HCT116 (cell line): ENCODE measurements at regions not wholly inside any gene's neighbourhood (a gene's known extent, or its start where the extent isn't known, plus 50 kb on each side); places are given as distances from the start of the nearest gene placed in this dataset.

Experiments used
- CTCF ChIP-seq, 3 experiments: fragments of 200-600 bp in 1 of 3; sonication (generic) in 1 of 3; IDR thresholded peaks in 2 of 3; conservative IDR thresholded peaks in 1 of 3; 2 replicates each; pipeline ENCODE4 v1.5.1; 2012 to 2017; ENCODE audit warnings: low read depth in 2 of 3, low read length in 2 of 3, antibody characterized with exemption in 1 of 3, borderline replicate concordance in 1 of 3, control low read depth in 1 of 3, mild to moderate bottlenecking in 1 of 3, mixed read lengths in 1 of 3, mixed run types in 1 of 3, moderate library complexity in 1 of 3; ENCODE audit not compliant: insufficient read depth in 1 of 3
- EZH2 ChIP-seq: fragments of 200-600 bp; sonication (generic); IDR thresholded peaks from 2 replicates; pipeline ENCODE4 v1.6.1; 2017; ENCODE audit warnings: antibody characterized with exemption, mixed run types

- TF ChIP-seq CTCF (IDR thresholded peaks at IDR 0.05 in 2 of 3, conservative IDR thresholded peaks at IDR 0.05 in 1 of 3; ENCODE audit: borderline replicate concordance in 1 of 3, insufficient read depth in 1 of 3, low read depth in 2 of 3, low read length in 2 of 3) (no peak), EZH2 (no peak)
Measured at GRCh38 chr10:59970396-59971368, 64.3 kb upstream of the CCDC6 start.
